DMS79 treated with DMSO at 0.1 percent for 48 hours (cell line): ENCODE measurements at regions not wholly inside any gene's neighbourhood (a gene's known extent, or its start where the extent isn't known, plus 50 kb on each side); places are given as distances from the start of the nearest gene placed in this dataset.

Experiments used
- DNase-seq: peaks from one replicate; lab custom pipeline; 2025; lab: John Stamatoyannopoulos, UW

DNA sequence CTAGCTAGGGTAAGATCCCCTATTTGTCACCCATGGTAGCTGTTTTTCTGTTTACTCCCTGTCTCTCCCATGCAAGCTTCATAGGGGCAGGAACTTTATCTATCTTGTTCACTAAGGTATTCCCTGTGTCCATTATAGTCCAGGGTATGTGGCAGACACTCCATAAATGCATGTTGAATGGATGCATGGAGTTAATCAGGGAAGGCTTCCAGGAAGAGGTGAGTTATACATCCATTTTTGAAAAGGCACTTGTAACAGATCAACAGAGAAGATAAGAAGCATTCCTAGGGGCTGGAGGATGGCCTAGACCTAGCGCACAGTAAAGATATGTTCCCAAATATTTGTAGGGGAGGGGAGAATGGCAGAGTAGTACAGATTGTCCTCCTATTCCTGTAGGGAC lies 130.3 kb downstream of the BUD13 start:
- no peak for DNase-seq

DNA sequence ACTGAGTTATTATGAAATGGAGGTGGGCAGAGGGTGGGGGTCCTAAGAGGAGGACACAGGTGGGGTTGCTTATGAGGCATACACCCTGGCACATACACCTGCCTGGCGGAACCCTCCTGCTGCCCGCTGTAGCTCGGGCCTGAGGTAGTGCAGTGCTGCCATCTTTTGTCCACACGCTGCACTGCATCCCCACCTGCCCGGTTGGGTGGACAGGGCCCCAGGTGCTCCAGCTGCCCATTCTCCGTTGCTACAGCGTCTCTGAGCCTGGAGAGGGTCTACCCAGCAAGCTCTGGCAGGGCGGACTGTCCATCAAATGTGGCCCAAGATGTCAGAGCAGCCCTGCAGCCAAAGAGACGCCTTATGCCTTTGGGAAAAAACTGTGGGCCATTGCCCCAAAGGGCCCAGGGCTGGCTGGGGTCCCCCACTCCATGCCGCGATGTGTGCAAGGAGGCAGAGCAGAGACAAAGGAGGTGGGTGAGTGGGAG lies 131.2 kb downstream of the BUD13 start:
- peak; percentile 74 for DNase-seq

DNA sequence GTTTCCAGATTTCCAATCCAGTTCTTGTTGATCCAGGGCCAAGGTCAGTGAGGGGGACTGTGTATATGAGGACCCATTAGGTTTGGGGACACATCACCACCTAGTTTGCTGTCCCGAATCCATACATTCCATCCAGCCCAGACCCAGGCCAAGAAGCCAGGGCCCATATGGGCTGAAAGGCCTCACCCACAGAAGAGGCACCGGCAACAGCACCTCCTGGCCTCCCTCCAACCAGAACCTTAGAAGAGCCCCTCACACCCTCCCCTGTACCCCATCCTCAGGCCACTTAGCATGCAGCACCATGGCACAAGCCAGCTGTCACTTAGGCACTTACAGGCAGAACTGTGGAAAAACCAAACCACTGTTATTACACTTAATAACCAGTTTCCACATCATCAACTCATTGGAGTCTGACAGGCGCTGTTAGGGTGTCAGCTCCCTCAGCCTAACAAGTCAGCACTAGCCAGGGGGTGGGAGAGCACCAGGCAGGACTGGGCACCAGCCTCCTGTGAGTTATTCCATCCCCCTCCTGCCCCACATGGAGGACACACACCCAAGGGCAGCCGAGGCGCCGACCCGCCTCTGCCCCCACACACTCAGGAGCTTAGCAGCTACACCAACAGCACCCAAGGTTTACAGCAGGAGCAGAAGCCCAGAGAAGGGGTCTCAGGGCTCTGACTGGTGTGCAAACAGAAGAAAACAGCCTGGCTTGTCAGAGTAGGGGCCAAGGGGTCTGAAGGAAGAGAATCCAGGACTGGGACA lies 132.0 kb downstream of the BUD13 start:
- peak; percentile 85 for DNase-seq

DNA sequence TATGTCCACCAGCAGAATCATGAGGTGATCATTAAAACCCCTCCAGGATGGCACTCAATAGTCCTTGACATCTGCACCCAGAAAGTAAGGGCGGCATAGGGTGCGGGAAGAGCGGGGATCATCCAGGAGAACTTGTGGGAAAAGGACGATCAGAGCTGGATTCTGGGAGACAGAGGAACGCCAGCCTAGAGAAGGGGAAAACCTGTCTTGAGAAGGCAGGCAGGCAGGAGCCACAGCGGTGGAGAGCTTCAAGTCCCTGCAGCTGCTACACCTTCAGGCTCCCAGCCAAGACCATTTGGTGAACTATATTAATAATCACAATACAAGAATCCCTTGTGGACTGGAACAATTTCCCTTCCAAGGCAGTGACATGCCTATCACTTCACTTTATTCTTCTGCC lies 134.3 kb downstream of the BUD13 start:
- peak; percentile 93 for DNase-seq

DNA sequence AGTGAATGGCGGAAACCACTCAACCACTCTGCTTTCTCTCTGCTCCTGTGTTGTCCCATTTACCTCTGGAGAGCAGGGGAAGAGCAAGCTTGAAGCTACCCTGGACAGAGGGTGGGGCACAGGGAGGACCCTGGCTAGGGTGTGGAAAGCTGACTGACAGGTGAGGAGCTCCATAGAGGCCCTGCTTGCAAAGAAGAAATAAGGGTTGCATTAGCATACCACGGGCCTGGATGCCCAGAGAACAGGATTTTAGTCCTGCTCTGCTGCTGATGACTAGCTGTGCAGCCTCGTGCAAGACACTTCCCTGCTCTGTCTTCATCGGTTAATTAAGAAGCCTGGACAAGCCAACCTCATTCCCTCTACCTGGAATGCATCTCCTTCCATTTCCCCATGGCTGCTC lies 135.0 kb downstream of the BUD13 start:
- peak; percentile 50 for DNase-seq

DNA sequence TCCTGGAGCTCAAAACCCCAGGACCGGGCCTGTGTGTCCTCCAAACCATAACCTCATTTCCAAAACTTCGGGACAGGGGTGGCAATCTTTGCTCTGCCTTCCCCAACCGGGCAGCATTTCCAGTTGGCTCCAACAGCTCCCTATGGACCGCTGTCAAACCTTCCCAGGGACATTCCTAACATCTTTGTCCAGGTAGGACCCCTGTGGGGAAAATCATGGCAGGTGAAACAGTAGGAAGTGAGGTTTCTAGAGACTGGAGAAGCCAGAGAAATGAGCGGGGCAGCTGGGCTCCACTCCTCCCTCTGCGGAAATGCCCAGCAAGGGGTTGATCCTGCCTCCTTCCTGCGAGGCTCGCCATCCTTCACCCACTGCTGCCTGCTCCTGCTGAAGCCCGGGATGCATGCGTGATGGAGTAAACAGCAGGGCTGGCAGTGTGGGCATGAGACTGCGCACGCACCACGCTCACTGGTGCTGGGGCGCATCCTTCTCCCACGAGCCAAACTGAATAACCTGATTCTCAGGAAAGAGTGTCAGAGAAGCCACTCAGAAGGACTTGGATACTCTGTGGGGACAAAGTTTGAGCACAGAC lies 136.4 kb downstream of the BUD13 start:
- no peak for DNase-seq

DNA sequence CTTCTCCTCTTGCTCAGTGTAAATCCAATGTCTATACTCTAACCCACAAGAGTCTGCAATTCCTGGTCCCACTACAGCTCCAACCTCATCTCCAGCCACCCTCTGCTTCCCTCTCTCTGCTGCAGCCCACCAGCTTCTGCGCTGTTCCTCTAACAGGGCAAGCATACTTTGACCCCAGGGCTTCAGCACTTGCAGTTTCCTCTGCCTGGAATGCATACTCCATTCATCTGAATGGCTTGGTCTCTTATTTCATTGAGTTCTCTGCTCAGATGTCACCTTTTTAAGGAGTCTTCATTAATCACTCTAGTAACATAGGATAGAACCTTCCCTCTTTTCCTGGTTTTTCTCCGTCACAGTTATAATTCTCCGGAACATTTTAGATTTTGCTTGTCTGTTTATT lies 141.6 kb downstream of the BUD13 start:
- no peak for DNase-seq

DNA sequence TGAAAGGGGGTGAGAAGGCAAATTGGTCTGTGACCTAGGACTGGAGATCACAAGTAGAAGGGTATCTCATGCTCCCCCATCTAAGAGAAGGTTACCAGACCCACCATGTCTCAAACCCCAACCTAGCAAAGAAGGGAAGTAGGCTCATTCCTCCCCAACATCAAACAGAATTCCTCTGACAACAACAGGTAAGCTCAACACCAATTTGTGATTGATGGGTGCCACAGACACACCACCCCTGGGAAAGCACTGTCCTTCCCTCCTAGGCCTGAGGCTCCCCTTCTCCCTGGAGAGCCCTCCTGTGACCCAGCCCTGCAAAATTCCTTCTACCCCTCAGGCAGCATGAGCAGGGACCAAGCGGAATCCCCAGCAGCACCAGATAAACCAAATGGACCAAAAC lies 154.3 kb downstream of the BUD13 start:
- DNase-seq: no peak

DNA sequence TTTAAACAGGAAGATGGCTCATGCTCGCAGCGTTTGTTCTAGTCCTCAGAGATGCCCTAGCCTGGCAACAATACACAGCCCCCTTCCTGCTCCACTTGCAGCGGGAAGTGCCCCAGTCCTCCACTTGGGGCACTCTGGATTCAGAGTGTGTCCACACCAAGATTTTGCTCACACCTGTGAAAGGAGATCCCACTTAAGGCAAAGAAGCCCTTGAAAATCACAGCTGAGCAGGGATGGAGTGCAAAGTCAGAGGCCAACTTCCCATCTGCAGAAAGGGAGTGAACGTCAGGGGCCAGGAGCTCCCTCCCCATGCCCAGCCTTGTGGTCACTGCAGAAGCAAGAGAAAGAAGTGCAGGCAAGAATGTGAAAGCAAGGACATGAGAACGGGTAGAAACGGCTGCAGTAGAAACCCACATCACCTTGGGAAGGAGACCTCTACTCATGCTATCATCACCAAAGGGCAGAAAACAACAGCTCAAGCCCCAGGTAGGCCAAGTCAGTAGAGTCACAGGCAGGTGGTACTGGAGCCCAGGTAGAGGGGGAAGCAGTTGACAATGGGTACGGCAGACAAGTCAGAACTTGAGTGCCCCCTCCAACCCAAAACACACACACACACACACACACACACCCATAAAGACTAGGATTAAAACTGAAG lies 157.4 kb downstream of the BUD13 start:
- DNase-seq: peak; percentile 66

DNA sequence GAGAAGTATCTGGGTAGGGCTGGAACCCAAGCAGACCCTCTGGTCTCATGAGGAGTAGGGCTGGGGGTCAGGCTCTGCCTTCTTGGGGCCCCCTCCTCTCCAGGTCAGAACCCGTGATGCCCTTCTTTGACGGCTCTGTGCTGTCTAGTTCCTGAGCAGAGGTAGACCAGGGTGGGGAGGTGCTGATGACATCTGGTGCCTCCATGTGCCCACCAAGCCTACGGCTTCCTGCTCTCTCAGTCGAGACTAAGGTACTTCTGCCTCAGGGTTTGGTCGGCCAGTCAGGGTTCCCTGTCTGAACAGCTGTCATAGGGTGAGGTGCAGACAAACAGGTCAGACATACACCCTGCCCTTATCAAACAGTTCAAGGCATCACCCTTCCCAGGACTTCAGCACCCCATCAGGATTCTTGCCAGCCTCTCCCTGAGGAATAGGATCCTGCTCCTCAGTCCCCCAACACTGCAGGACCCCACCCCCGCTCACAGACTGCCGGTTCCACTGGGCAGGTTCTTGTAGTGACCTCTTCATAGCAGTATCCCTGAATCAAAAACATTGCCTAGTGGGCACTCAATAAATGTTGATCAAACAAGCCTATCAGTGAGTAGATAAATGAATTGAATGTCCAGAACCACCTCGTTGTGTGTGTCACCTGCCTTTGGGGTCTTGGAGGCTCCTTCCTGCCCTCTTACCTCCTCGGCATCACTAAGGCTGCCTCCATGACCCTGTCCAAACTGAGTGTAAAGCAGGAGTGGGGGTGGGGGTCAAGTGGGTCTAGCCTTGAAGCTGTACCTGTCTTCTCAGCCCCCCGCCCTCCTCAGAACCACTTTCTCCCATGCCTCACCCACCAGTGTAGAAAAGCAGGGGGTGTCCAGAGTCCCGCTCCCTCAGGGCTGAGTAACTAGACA lies 158.2 kb downstream of the BUD13 start:
- no peak for DNase-seq

DNA sequence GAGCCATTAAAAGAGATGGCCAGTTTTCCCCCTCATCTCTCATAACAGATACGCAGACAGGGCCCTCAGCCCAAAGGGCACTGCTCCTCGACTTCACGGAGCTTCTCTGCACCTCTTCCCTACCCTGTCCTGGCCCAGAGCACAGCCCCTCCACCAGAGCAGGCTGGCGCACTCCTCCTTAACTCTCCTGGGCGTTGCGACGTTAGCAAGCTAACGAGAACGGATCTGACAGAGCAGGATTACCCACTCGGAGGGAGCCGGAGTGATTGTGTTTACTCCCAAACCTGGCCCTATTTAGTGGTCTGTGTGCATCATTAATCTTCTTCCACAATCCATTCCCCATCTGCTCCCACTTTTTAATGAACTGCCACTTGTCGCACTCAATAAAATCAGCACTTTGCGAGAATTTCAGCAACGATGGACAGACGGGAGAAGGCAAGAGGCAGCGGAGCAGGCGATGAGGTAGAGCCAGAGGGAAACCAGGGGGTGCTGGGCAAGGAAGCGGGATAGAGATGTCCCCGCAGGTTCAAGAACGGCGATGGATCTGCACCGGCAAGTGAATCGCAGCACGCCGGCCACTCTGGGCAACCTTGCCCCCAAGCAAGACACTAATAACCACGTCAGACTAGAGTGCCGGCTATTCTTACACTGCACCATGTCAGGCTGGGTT lies 159.4 kb downstream of the BUD13 start:
- peak; percentile 74 for DNase-seq

DNA sequence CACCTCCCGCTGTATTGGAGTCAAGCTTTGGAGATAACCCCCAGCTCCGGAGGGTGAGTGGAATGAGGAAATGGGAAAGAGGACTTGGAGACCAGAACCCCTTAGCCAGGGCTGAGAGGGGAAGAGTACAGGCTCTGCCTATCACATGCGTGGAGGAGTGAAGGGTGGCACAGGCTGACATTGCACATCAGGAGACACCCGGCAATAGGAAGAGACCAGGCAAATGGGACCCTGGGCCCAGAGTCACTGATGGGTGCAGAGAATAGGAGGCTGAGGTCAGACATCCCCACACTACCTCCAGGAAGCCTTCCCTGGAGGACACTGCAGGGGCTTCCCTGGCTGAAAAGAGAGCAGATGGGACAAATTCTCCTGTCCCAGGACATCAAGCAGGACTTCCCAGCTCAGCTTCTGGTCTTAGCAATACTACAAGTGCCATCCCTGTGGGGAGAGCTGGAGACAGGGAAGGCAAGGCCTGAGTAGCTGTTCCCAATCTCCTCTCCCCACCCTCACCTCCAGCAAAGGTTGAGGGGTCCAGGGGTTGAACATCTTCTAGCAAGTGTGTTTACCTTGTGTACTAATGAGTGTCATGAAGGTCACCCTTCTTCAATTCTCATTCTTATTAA lies 160.7 kb downstream of the BUD13 start:
- DNase-seq: no peak

DNA sequence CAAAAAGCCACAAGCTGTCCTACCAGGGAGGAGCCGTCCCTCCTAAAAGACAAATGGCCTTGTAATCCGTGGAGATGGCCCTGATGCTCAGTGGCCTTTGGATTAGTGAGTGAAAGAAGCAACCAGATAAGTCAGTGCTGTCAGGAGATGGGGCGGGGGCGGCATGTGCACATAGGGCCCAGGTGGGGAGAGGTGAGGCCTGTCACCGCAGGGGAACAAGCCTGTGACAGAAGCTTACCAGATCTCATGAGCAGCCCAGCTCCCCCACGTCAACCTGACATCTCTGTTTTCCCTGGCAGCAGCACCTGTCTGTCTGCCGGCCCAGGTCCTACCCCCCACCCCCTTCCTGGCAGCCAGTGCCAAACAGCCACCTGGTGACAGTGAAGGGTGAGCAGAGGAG lies 162.6 kb downstream of the BUD13 start:
- DNase-seq: no peak

DNA sequence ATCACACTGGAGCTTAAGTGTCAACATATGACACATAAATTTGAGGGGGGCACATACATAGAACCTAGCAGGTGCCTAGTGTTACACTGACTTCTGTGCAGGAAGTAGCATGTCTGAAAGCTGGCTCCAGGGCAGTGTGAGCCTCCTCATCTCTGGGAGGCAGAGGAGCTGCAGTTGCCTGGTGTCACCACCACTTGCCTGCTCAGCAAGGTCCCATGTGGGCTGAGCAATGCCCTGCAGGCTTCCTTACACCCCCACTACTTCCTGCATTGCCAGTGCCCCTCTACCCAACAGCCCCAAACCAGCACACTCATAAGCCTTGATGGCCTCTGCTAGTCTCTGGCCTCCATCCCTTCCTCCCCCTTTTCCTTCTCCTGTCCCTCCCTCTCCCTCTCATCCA lies 165.8 kb downstream of the BUD13 start:
- DNase-seq: no peak

DNA sequence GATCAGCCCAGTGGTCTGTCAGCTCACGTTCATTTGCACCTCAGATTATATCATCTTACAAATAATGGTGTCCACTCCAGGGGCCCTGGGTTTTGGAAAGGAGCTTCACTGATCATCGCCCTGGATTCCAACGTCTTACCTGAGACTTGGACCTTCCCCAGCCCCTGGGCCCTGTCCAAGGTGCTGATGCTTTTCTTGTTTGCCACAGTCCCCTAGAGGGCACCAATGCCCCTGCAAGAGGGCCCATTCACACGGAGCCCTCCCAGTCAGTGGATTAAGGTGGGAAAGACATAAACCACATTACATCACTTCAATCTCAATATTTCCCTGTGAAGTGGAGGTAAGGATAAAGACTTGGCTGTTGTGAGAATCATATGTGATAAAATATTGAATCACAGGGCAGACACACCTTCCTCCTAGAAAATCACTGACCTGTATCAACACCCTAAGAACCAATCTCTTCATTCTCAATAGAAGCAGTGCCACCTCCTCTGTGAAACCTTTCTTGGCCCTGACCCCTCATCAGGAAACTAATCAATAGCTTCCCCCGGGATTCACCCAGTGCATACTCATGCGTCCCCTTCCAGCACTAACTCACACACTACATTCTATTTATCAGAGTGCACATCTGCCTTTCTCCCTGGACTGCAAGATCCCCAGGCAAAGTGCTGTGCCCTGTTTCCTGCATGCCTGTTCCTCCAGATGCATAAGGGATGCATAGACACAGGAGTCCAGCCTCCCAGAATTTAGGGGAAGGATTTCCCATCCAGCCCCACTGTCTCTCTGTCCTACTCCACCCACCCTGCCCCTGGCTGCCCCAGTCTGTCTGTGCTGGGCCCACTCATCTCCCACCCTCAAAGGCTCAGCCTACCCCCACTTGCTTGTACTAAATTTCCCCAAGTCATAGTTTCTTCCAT lies 167.0 kb downstream of the BUD13 start:
- peak; percentile 44 for DNase-seq

DNA sequence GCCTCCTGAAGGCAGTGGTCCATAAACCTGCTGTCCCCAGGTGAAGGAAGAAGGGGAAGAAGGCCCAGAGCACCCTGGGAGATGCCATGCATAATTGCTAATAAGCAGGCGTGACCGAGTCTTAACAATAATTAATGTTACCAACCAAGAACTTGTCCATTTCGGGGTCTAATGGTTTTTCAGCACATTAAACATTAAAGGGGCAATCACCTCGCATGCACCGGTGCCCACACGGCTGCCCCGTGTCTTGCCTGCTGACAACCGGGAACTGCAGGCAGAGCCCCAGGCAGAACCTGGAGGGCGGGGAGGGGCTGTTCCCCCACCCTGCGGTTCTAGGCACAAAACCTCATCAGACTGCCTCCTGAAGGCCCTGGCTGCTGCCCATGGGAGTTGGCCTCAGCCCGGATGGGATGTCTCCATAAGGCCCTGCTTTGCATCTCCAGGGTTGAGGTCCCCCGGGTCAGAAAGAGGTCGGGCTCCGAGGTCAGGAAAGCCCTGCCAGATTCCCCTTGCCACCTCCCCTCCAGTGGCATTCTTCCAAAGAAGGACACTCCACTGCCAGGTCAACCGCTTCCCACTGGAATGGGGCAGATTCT lies 169.0 kb downstream of the BUD13 start:
- peak; percentile 95 for DNase-seq

DNA sequence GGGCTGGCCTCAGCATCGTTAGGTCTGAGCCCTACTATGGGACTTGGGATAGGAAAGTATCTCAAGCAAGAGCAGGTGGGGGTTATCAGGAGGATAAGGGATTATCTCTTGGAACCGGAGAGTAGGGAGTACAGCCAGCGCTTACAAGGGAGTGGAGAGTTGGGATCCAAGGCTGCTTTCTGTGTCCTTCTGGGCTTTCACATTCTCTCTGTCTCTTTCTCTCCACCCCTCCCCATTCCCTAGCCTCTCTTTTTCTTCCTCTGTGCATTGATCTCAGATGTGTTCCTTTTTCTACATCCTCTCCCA lies 170.2 kb downstream of the BUD13 start:
- DNase-seq: no peak

DNA sequence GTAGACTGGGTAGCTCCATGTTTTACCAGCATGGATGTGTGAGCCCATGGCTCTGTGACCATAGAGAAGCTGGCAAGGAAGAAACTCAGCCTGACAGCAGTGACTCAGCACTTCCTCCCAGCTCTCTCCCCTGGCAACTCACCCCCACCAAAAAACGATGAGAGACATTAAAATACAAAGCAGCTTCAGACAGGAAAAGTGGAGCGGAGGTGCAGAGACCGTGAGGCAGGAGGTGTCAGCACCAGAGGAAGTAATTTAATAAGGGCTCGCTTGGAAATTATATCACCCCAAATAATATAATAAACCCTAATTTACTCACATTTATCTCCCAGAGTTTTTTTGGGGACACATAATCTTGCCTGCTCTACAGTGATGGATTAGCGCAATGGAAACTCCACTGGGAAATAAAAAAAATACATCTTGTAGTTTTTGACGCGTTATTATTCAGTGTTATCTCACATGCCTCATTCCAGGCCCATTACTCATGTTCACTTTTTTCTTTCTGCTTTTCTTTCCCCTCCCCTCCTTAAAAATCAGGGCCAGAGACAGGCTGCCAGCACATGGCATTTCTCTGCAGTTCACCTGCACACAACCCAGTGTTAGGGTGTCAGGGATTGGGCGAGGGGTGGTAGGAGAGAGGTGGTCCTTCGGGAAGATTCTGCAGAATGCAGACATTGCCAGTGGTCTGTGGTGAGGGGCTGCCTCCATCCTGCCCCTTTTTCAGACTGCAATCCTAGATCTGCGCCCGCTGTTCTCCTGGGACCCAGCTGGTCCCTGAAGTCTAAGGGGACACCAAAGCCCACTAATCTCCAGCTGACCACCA lies 170.8 kb downstream of the BUD13 start:
- DNase-seq: no peak

DNA sequence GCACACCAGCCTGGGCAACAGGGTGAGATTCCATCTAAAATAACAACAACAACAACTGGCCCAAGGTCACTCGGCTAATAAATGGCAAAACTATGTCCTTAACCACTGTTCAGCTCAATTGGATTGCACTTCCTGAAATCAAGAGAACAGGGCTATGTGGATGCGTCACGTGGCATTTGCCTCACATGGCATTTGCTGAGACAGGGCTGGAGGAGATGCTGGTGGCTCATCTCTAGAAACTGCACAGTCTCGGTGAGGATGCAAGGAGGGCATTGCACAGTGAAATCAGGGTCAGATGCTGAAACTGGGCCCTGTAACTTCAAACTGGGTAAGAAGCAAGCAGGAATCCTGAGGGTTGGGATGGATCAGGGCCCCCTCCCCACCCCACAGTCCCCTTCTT lies 171.9 kb downstream of the BUD13 start:
- DNase-seq: no peak
